HG03442 (cell line): ENCODE measurements at regions not wholly inside any gene's neighbourhood (a gene's known extent, or its start where the extent isn't known, plus 50 kb on each side); places are given as distances from the start of the nearest gene placed in this dataset.

Experiments used
- ATAC-seq: cut with Tn5 transposase; IDR thresholded peaks from one replicate; pipeline ENCODE4 v1.9.1; 2021; ENCODE audit warnings: mild to moderate bottlenecking, moderate library complexity; ENCODE audit not compliant: unreplicated experiment

DNA sequence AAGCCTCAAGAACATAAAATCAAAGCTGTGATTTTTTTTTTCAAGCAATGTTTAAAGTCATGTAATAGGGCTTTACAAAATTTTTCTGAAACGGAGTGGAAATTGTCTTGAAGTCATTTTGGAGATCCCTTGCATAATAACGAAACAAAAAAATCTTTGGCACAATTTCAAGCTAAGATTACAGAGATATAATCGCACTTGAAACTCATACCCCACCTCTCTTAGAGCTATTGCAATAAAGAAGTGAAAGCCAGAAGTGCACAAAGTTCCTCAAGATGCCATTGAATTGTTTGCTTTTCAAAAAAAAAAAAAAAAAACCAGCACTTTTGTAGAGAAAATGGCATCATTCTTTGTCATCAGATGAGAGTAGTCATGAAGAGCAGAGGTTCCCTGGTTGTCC, 152.3 kb downstream of the PAX3 start:
- no peak for ATAC-seq

DNA sequence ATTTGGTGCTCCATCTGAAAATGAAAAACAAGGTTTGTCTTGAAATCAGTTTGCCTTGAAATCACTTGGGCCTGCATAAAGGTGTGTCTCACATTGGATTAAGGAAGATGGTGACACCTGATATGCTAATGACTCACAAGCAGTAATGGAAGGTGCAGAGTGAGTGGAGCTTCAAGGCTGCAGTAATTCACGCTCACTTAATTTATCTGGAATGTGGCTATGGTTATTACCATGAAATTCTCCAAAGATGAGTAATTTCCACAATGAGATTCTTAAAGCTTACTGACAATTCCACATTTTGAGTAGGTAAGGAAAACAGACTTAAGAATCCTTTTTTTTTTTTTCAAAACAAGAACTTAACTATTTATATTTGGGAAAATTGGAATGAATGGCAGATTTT, 156.8 kb downstream of the PAX3 start:
- no peak for ATAC-seq

DNA sequence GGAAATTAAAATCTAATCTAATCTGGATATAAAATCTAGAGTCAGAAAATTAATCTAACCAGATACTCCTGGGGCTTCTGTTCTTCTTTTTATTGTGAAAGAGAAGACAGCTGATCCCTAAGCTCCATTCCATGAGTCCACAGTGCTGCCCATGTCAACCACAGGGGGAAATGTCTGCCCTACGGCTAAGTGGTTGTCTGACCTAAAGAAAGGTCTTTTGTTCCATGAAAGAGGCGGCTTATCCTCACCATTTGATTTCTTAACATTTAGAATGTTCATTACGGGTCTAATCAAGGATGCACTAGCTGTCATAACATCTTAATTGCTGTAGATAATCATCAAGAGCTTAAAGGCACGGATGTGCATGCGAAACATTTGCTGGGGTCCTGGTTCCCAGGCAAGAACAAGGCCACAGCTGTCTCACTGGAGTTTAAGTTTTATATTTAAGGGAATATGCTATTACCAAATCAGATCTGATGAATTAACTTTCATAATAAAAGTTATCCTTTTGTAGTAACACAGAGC, 162.6 kb downstream of the PAX3 start:
- ATAC-seq, result no peak

DNA sequence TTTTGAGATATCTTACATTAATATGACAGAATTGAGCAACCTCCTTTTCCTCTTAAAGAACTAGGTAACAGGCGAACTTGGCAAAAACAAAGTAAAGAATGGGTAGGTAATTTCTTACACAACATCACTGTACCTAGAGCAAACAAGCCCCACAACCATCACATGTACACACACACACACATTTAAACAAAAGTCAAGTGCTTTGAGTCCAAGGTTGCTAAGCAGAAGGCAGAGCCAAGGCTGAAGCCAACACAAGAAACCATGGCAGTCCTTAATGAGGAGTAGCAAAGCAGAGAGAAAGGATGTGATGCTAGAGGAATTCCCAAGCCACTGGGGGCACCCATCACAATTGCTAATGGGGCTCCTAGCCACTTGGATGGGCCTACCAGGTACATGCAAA, 164.1 kb downstream of the PAX3 start:
- no peak for ATAC-seq

DNA sequence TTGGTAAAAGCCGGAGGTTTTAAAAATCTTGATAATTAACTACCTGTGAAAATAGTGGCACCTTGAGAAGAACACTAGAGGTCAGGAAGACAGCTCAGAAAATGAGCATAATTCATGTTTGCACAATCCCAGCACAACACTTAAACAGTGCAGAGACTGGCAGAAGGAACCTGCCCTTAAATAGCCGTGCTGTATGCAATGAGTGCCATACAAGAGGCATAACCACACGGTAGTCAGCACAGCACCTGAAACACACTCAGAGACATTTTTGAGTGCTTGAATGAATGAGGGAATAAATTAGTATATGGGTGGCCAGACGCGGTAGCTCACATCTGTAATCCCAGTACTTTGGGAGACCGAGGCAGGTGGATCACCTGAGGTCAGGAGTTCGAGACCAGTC, 164.9 kb downstream of the PAX3 start:
- ATAC-seq, result no peak

DNA sequence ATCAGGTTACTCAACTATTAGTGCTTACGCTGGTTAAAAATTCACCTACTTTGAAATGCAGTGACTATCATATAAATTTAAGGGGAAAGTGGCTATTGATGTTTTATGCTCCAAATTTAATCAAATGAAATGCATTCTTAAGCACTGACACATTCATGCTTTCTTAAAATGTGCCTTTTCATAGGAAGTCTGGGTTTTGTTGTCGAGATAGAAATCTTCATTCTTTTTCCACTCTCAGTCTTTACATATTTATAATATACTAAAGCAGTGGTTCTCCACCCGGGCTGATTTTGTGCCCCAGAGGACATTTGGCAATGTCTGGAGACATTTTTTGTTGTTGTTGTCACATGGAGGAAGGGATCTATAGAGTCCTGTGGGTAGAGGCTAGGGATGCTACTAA, 167.9 kb downstream of the PAX3 start:
- no peak for ATAC-seq

DNA sequence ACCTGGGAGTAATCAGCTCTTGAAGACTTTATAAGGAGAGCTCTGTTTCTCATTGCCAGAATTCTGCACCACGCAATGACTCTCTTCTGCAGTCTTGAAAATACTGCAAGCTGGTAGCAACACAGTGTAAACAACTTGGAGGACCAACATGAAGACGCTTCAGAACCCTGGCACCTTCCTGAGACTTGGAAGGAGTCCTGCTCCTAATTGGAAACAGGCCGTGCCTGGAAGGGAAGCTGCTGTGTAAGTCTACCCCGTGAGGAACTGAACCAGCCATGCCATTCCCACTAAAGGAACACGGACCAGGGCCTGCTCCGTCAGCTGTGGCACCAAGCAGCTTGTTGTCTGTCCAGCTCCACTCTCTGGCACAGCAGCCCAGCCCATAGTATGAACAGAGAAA, 171.1 kb downstream of the PAX3 start:
- ATAC-seq, result no peak

DNA sequence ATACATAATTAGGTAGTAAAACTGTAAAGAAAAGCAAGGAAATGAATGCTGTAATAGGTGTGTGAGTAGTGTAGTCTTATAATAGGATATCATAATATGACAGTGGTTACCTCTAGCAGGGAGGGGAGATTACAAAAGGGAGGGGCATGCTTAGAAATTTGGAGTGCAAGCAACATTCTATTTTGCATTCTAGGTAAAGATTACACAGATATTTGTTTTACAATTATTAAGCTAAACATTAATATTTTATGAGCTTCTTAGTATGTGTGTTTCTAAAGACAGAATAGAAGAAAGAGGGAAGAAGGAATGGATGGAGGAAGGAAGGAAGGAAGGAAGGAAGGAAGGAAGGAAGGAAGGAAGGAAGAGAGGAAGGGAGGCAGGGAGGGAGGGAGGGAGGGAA, 177.9 kb downstream of the PAX3 start:
- no peak for ATAC-seq

DNA sequence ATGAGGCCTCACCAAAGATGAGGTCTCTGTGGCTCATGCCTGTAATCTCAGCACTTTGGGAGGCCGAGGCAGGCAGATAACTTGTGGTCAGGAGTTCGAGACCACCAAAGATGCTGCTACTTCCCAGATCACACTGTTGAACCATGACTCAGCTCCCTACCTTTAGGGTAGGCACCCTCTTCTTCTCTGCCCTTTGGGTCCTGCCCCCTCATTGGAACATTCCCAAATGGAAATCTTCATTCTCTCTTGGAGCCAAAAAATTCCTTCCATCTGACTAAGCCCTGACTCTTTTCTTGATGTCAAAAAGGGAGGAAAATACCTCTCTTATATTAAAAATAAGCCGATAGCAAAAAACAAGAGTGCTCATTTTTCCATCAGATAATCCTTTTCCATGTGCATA, 183.5 kb downstream of the PAX3 start:
- ATAC-seq, result no peak

DNA sequence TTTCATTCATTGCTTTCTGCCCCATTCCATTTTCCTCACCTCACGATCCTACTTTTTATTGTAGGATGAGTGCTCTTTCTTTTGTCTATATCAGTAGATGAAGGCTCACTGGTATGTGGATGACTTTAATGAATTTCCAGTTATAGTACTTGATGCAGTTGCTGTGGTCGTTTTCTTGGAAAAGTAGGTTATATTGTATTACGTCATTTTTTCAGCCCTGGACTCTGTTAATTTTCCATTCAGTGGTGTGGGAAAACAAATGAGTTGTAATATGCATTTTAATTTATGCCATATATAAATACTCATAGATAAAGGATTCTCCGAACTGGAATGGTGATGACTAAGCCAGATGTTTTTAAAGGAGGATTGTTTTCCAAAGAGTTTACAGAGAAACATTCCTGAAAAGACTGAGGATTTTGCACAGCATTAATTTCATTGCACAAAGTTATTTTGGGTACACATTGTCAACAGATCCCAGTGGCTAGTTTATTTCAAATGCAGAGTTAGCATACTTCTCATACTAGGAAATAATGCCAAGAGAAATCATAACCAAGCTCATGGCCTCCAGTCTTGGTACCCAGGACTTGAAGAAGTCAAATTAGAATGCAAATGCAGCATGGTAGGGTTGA, 189.7 kb downstream of the PAX3 start:
- no peak for ATAC-seq

DNA sequence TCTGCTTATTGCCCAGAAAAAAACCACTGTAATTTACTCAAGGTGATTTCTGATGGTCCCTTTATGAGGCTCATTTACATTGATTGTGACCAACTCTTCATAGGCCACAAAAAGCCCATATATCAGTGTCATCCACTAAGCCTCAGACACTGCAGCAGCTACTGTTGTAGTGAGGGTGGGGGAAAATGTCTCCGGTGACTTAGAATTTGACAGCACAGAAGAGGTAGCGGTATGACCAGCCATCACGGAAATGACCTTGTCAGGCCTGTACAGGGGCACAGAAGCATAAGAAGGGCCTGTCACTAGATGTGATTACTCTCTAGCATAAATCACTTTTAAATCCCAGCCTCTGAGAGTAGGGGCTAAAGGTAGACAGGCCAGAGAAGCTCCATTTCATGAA, 190.3 kb downstream of the PAX3 start:
- ATAC-seq, result no peak

DNA sequence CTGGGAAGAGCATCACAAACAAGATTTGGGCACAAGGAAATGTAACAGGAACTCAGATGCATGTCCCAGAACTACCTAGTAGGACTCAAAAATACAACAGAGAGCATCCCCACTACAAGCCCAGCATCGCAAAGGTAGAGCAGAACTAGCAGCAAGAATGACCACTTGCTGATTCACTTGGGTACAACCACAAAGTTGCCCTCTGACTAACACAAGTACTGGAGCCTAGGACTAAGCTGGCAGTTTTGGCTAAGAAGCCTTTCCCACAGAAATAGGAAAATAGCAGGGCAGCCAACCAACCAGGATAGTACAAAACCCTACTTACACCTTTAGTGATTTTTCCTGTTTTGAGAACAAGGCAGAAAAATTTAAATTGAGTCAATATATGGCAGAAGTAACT, 193.8 kb downstream of the PAX3 start:
- ATAC-seq, result no peak

DNA sequence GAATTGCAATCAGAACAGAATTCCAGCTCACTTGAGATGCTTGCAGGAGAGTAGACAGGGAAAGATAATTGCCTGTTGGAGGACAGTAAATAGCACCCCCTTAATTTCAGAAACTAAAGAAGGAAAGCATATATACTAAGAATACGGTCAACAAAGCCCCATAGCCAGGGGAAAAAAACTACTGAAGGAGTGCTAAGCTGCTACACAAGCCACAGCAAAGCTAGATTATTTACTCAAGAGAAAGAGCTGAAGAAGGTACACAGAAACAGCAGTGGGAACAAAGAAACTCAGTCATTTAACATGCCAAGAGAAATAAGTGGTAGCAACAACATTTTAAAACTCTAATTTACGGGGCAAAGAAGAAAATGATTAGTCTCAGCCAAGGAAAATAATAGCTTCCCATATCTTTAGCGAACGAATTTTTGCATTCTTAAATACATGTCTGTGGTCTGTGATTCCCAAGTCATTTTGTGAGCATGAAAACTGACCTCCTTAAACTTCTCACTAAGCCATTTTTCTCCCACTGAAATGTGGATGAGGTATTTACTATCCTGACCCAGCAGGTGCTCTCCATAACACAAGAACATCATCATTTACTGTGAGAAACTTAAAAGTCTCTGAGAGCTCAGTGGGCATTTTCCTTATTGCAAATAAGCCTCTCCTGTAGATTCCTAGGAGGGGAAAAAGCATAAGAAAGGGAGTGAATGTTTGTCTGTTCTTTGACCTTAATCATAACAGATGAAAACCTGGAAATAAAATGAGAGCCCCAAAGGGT, 196.0 kb downstream of the PAX3 start:
- no peak for ATAC-seq

DNA sequence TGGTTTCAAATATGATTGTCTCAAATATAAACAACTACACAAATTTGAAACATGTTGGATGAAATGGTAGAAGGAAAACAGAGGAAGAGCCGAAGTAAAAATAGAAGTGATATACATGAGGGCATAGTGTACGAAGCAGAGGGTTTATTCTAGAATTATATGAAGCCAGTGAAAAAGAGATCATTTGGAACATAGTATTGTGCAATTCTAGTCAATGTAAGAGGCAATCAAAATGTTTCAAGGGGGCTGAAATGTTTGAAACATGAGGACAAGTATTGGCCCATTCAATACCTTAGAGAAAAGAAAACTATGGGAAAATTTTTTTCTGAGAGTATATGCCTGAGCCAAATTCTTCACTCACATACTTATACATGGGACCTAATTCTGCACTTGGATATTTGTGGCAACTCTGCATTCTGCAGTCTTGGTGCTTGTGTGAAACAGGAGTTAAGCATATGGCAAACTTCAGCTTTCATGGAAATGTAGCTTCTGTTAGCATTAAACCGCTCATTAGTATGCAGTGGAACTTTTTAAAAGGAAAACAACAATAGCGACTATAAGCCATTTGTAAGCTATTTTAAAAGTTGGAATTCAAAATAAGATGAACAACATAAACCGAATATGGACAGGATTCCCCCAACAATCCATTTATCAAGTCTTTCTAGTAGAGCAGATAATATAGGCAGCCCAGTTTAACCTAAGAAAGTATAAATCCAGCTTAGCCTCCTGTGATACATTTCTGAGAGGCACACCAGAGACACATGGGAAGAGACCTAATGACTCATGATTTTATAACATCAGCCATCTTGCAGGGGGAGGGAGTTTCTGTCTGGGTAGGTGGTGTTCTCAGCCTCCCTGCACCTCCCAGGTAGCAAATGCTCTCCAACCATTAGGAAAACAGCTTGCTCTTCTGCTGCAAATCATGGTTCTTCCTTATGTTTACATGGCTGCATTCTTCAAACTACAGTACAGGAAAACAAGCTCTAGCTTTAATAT, 197.8 kb downstream of the PAX3 start:
- no peak for ATAC-seq

DNA sequence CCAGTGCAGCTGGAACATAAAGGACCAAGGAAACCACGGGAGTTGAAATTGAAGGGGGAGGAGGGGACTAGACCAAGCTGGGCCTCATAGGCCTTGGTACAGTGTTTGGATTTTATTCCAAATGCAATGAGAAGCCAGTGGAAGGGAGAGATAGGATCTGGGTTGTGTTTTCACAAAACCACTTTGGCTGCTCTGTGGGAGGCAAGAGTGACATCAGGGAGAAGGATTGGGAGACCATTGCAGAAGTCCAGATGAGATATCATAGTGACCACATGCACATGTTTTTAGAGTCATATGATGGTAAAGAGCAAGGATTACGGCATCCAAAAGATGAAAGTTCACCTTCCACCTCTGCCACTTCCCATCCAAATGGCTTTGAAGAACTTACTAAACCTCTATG, 210.2 kb downstream of the PAX3 start:
- no peak for ATAC-seq

DNA sequence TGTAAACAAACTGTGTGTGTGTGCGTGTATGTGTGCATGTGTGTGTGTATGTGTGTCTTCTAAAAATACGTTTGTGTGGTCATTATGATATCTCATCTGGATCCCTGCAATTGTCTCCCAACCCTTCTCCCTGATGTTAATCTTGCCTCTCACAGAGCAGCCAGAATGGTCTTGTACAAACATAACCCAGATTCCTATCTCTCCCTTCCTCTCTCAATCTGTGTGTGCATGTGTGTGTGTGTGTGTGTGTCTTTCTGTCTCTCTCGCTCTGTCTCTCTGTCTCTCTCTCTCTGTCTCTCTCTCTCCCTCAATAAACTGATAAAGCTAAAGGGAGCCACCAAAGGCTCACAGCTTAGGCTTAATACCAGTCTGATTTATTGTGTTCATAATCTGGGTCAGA, 210.8 kb downstream of the PAX3 start:
- ATAC-seq, result no peak

DNA sequence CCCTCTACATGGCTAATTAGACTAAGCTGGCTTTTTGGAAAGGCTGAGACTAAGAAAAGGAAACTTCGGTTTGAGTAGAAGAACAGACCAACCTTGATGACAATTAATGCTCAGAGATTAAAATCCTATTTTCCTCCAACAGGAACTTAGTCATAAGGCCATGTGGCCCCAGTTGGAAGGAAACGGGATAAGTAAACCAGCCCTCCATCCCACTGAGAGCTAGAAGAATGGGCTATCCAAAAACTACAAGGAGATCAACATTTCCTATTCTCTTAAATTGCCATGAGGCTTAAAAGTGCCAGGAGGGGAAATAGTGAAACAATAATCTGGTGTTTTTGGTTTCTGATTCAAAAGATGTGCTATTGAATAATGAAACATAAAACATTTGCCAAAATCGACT, 216.6 kb downstream of the PAX3 start:
- ATAC-seq, result no peak

DNA sequence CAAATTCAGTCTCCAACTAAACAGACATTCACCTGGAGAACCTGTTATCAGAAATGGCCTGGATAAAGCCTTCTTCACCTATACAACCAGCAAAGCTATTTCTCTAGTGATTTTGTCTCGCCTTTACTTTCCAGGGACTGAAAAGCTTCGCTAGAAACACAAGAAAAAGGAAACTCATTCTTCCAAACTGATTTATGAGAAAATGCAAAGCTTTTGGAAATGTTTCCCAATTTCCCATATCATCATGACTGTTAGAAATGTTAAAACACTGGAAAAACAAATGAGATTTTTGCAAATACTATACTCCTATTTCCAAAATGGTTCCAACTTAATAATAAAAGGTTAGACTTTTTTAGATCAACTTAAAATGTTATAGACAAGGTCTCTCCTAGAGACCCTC, 218.7 kb downstream of the PAX3 start:
- no peak for ATAC-seq

DNA sequence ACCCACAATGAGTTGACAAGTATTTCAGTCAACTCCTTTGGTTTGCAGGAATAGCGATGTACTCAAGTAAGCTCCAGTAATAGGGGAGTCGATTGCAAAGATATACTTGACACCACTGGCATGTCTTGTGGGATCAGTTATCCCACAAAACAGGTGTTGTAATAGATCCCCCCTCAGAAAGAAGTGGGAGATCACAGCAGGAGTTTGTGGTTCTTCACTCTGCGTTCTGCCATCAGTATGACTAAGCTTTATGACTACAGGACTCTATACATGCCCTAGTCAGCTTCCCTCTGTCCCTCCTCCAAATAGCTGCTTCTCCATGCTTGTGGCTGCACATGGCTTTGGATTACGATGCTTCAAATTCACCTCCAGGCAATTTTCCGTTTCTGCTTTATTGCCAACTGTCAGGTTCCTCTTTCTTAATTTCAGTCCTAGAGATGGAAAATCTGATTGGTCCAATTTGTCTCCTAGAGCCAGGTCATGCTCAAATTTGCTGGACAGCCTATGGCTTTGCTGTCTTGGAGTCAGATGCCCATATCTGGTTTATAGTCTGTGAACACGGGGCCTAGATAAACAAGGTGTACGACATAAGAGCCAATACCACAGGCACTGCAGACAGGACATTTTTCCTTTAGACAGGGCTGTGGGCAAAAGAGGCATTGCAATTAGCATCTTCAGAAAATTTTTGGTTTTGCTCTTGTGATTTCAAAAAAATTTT, 221.7 kb downstream of the PAX3 start:
- ATAC-seq, result no peak

DNA sequence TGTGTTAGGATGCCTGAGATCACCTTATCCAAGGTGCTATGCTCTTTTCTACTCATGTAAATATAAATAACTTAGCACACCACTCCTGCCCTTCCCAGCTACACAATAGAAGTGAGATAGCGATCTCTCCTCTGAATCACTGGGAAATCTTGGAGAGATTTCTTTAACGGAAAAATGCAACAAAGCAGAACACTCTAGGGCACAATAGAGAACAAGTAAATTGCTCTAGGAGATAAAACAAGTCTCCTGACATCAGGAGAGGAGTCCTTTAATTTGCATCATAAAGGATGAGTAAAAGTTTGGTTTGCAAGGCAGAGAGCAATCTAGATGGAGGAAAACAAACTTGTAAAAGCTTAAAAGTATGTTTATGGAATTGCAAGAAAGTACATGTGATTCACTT, 224.1 kb downstream of the PAX3 start:
- ATAC-seq, result no peak

DNA sequence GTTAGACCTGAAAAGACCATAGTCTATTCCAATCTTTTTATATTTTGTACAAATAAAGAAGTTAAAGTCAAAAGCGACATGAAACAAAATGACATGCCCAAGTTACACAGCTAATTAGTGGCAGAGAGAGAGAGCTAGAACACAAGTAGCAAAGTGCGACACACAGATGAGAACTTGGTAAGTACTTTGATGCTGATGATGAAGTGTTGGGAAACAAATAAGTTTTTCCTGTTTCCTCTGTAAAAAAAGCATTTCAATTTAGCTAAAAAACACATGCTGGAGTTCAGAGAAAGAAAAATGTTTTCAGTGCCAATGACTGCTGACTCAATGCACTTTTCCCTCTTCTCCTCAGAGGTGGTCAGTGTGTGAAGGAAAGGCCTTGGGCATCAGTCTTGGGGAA, 226.9 kb downstream of the PAX3 start:
- ATAC-seq, result no peak
